ENCODE measurements at regions not wholly inside any gene's neighbourhood (a gene's known extent, or its start where the extent isn't known, plus 50 kb on each side); places are given as distances from the start of the nearest gene placed in this dataset.

DNA sequence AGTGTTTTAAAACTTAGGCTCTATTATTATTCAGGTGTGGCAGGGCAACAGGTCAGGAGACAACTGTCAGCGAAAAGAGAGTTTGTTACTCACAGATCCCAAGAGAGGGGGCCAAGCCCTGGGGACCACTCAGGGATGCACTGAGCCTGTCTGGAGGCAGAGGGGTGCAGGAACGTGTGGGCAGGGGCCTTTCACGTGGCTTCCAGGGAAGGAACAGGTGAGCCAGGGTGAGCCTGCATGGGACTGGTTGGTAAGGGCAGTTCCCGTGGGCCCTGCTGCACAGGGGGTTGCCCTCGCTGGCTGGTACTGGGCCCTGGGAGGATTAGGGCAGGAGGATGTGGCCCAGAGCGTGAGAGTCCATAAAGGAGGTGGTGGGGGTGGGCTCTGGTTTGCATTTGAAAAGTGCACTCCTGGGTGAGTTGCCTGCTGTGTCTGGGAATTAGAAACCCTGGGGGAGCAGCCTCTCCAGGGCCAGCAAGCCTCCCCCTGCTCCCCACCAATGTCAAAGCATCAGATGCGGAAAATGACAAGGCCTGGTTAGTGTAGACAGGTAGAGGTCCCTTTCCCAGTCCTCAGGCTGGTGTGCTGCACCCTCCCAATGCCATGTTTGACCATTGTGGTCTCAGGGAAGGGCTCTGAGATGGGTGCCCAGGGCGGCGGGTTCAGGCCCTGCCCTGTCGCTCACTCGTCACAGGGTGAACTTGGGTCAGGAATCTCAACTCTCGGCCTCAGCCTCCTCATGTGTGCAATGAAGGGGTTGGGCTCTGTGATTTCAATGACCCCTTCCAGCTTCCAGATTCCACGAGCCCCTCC lies 127.4 kb upstream of the RPS6KA2 start:
- no peak overlapping the region for H3K27ac ChIP-seq (ENCODE audit: low read length in 2 of 2)
- Mint-ChIP-seq H3K4me3 (no peak overlapping the region), H3K27ac (no peak overlapping the region), H3K9me3 (ENCODE audit: insufficient read depth) (no peaks in the 10 kb centered on the region), H3K27me3 (peaks cover 43% of the 10 kb centered on the region), H3K4me1 (peaks cover 34% of the 10 kb centered on the region)
- H3K4me3 ChIP-seq (ENCODE audit: control extremely low read depth in 1 of 5, extremely low read depth in 1 of 5, insufficient read depth in 1 of 5, low read depth in 2 of 5, low read length in 4 of 5): no peak overlapping the region
- no peak overlapping the region for H3K9ac ChIP-seq (ENCODE audit: low read length)
- no peaks in the 10 kb centered on the region for H4K20me1 ChIP-seq (ENCODE audit: control insufficient read depth, insufficient read depth, low read length, poor library complexity, severe bottlenecking)
- no peak overlapping the region for H3K4me2 ChIP-seq (replicated peaks; ENCODE audit: low read depth, low read length, poor library complexity, severe bottlenecking)
- ChIA-PET CTCF (no interaction called here), POLR2A (no interaction called here)
- peaks cover 0 to 39% (median 5%) of the 10 kb centered on the region in 4 experiments for H3K27me3 ChIP-seq (replicated peaks in 1 of 4; ENCODE audit: control extremely low read depth in 1 of 4, control insufficient read depth in 3 of 4, insufficient read depth in 4 of 4, low read length in 3 of 4)
- 70% methylated on average over 9 of the region's 13 CpGs for WGBS (ENCODE audit: insufficient coverage)
- H3K36me3 ChIP-seq (replicated peaks in 1 of 2; ENCODE audit: control extremely low read depth in 1 of 2, control insufficient read depth in 1 of 2, extremely low read depth in 1 of 2, insufficient read depth in 2 of 2, low read length in 1 of 2): no peaks in the 10 kb centered on the region
- TF ChIP-seq, protein P1, sequence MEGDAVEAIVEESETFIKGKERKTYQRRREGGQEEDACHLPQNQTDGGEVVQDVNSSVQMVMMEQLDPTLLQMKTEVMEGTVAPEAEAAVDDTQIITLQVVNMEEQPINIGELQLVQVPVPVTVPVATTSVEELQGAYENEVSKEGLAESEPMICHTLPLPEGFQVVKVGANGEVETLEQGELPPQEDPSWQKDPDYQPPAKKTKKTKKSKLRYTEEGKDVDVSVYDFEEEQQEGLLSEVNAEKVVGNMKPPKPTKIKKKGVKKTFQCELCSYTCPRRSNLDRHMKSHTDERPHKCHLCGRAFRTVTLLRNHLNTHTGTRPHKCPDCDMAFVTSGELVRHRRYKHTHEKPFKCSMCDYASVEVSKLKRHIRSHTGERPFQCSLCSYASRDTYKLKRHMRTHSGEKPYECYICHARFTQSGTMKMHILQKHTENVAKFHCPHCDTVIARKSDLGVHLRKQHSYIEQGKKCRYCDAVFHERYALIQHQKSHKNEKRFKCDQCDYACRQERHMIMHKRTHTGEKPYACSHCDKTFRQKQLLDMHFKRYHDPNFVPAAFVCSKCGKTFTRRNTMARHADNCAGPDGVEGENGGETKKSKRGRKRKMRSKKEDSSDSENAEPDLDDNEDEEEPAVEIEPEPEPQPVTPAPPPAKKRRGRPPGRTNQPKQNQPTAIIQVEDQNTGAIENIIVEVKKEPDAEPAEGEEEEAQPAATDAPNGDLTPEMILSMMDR (IDR thresholded peaks at IDR 0.05): no peak
- TF ChIP-seq EZH2 (IDR thresholded peaks at IDR 0.05; ENCODE audit: borderline replicate concordance, insufficient read depth, low read depth, low read length, poor library complexity, severe bottlenecking): no peak
- intact Hi-C loops (cut with micrococcal nuclease): loop anchor here (10.0 kb wide), 1 partner anchor 130 kb away; the partner anchor contains the start of gene RPS6KA2
- H3K9me3 ChIP-seq (ENCODE audit: control extremely low read depth in 1 of 3, control insufficient read depth in 2 of 3, insufficient read depth in 1 of 3, low read length in 2 of 3): peaks cover 0 to 8% (median 0%) of the 10 kb centered on the region in 3 donors
- H3K79me2 ChIP-seq (ENCODE audit: control insufficient read depth, insufficient read depth, low read length): no peaks in the 10 kb centered on the region
- H3K4me1 ChIP-seq (ENCODE audit: control insufficient read depth in 2 of 2, insufficient read depth in 2 of 2, low read length in 2 of 2): peaks cover 24 to 30% of the 10 kb centered on the region in 2 donors
- DNase-seq: no peak
- no peak for ATAC-seq (ENCODE audit: low read depth)
- H2AFZ ChIP-seq (ENCODE audit: insufficient read depth, low read depth, low read length, poor library complexity, severe bottlenecking): no peak overlapping the region

Measured in B cell (primary cell).